Hepatocyte (in vitro differentiated cells): ENCODE measurements at regions not wholly inside any gene's neighbourhood (a gene's known extent, or its start where the extent isn't known, plus 50 kb on each side); places are given as distances from the start of the nearest gene placed in this dataset.

Source experiments
- DNase-seq: peaks from one replicate; pipeline ENCODE4 v3.0.0-alpha.2; 2016; ENCODE audit warnings: low spot score
- H2AFZ ChIP-seq: fragments of 200-600 bp; sonication (generic); 2 replicates; pipeline ENCODE4 v1.6.0; 2016; ENCODE audit warnings: antibody characterized with exemption, mild to moderate bottlenecking
- H3K27ac ChIP-seq: fragments of 200-600 bp; sonication (generic); 2 replicates; pipeline ENCODE4 v1.5.1; 2016; ENCODE audit warnings: mild to moderate bottlenecking
- H3K27me3 ChIP-seq: fragments of 200-600 bp; sonication (generic); 2 replicates; pipeline ENCODE4 v1.6.1; 2016
- H3K36me3 ChIP-seq: fragments of 200-600 bp; sonication (generic); replicated peaks from 2 replicates; pipeline ENCODE4 v1.5.1; 2016; ENCODE audit warnings: low read depth; ENCODE audit not compliant: insufficient read depth
- H3K4me1 ChIP-seq: fragments of 200-600 bp; sonication (generic); 2 replicates; pipeline ENCODE4 v1.5.1; 2016; ENCODE audit warnings: mild to moderate bottlenecking, moderate library complexity; ENCODE audit not compliant: insufficient read depth
- H3K4me2 ChIP-seq: fragments of 200-600 bp; sonication (generic); 2 replicates; pipeline ENCODE4 v1.6.0; 2016
- H3K4me3 ChIP-seq: fragments of 200-600 bp; sonication (generic); 2 replicates; pipeline ENCODE4 v1.5.1; 2016; ENCODE audit warnings: mild to moderate bottlenecking
- H3K79me2 ChIP-seq: fragments of 200-600 bp; sonication (generic); 2 replicates; pipeline ENCODE4 v1.6.0; 2017; ENCODE audit warnings: mild to moderate bottlenecking
- H3K9me2 ChIP-seq: fragments of 200-600 bp; sonication (generic); replicated peaks from 2 replicates; pipeline ENCODE4 v1.6.0; 2017; ENCODE audit warnings: mild to moderate bottlenecking; ENCODE audit not compliant: insufficient read depth
- H3K9me3 ChIP-seq: fragments of 200-600 bp; sonication (generic); 2 replicates; pipeline ENCODE4 v1.5.1; 2016; ENCODE audit warnings: low read depth, mild to moderate bottlenecking
- H4K20me1 ChIP-seq: fragments of 200-600 bp; sonication (generic); 2 replicates; pipeline ENCODE4 v1.6.0; 2016; ENCODE audit warnings: mild to moderate bottlenecking; ENCODE audit not compliant: insufficient read depth, poor library complexity, severe bottlenecking
- EZH2 ChIP-seq: fragments of 200-600 bp; sonication (generic); IDR thresholded peaks from 2 replicates; pipeline ENCODE4 v1.6.1; 2016; ENCODE audit warnings: antibody characterized with exemption, mild to moderate bottlenecking, borderline replicate concordance
- EZH2phosphoT487 ChIP-seq: fragments of 200-600 bp; sonication (generic); IDR thresholded peaks from one replicate; pipeline ENCODE4 v1.6.1; 2018; ENCODE audit warnings: antibody characterized with exemption, mild to moderate bottlenecking, low read depth, moderate library complexity; ENCODE audit not compliant: unreplicated experiment, severe bottlenecking
- WGBS: methylation state at CpG from one replicate; pipeline ENCODE4 v1.1.6; 2016; ENCODE audit warnings: low lambda C conversion rate; ENCODE audit errors: missing lambda C conversion rate; 5-methylcytosine and 5-hydroxymethylcytosine counted together
- TF ChIP-seq, protein P1 (sequence below): fragments of 200-600 bp; sonication (generic); IDR thresholded peaks from 2 replicates; pipeline ENCODE4 v1.5.1; 2016; ENCODE audit warnings: antibody characterized with exemption, mild to moderate bottlenecking; ENCODE audit not compliant: poor library complexity

DNA sequence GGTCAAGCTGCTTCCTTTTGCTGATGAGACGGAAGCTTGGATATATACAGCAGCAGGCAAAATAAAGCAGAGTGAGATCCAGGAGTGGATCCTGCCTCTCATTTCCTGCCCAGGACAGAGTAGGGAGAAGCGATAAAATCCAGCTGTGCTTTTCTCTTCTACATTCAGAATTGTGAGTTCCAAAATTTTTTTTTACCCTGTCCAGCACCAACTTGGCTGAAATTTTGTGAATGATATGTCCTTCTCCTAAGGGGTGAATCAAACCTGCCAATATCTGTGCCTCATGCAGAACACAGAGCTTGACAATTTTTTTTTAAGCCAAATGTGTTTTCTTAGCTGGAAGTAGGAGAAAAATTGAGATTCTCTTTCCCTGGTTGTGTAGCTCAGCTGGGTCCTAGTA is 235.6 kb upstream of the CHD6 start:
- Histone ChIP-seq H3K4me2 (no peak overlapping the region), H3K36me3 (no peaks in the 10 kb centered on the region), H3K4me1 (no peaks in the 10 kb centered on the region), H3K27ac (no peak overlapping the region), H4K20me1 (no peaks in the 10 kb centered on the region), H3K79me2 (no peaks in the 10 kb centered on the region), H3K9me3 (no peaks in the 10 kb centered on the region), H3K27me3 (no peaks in the 10 kb centered on the region), H3K9me2 (no peaks in the 10 kb centered on the region), H2AFZ (no peak overlapping the region), H3K4me3 (no peak overlapping the region)
- DNase-seq, result no peak
- TF ChIP-seq EZH2 (no peak), EZH2phosphoT487 (no peak)
- TF ChIP-seq, protein P1, sequence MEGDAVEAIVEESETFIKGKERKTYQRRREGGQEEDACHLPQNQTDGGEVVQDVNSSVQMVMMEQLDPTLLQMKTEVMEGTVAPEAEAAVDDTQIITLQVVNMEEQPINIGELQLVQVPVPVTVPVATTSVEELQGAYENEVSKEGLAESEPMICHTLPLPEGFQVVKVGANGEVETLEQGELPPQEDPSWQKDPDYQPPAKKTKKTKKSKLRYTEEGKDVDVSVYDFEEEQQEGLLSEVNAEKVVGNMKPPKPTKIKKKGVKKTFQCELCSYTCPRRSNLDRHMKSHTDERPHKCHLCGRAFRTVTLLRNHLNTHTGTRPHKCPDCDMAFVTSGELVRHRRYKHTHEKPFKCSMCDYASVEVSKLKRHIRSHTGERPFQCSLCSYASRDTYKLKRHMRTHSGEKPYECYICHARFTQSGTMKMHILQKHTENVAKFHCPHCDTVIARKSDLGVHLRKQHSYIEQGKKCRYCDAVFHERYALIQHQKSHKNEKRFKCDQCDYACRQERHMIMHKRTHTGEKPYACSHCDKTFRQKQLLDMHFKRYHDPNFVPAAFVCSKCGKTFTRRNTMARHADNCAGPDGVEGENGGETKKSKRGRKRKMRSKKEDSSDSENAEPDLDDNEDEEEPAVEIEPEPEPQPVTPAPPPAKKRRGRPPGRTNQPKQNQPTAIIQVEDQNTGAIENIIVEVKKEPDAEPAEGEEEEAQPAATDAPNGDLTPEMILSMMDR, result no peak
- WGBS, result 82% methylated on average over 2 of the region's 2 CpGs

DNA sequence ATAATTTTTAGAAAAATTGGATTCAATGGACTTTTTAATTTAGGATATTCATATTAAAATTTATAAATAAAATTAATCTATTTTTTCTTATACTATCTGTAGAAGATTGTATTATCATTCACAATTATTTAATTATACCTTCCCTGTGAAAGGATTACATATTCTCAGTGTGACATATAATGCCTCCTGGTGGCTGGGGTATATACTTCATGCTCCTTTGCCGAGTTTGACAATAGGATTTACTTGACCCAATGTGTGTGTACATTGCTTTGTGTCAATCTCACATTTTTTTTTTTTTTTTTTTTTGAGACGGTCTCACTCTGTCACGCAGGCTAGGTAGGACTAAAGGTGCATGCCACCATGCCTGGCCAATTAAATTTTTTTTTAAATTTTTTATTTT is 230.0 kb upstream of the CHD6 start:
- Histone ChIP-seq H3K27ac (no peak overlapping the region), H2AFZ (no peak overlapping the region), H3K4me3 (no peak overlapping the region), H3K9me2 (no peaks in the 10 kb centered on the region), H3K27me3 (no peaks in the 10 kb centered on the region), H3K36me3 (no peaks in the 10 kb centered on the region), H3K79me2 (no peaks in the 10 kb centered on the region), H3K9me3 (no peaks in the 10 kb centered on the region), H4K20me1 (no peaks in the 10 kb centered on the region), H3K4me1 (no peaks in the 10 kb centered on the region), H3K4me2 (no peak overlapping the region)
- no peak for DNase-seq
- WGBS, result 67% methylated on average over 3 of the region's 3 CpGs
- TF ChIP-seq EZH2, result no peak
- TF ChIP-seq, protein P1, result peak; percentile 20

DNA sequence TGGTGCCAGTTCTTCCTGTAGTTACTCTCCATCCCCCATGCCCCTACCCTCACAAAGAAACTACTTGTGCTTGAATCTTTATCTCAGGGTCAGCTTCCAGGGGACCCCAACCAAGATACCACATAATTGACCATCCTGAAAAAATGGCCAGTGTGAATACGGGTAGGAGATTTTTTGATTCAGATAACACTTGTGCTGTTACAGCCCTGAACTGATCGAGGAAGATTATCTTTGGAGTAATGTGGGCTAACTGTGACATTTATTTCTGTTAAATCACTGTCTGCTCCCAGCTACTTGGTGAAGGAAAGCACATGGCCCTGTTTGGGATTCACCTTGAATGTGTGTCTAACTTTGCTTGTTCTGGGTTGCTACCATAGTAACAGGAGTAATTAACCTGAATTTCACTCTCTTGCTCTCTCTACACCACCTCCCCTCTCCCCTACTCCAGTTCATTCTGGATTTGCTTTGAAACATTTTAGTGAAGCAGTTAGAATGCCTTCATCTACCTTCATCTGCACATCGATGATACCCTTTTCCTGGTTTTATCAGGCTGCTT is 219.6 kb upstream of the CHD6 start:
- H3K9me3 ChIP-seq, result no peaks in the 10 kb centered on the region
- H3K27me3 ChIP-seq, result peaks cover 5% of the 10 kb centered on the region
- no peaks in the 10 kb centered on the region for H3K9me2 ChIP-seq
- no peak overlapping the region for H3K27ac ChIP-seq
- H3K79me2 ChIP-seq, result no peaks in the 10 kb centered on the region
- TF ChIP-seq EZH2phosphoT487, result no peak
- TF ChIP-seq EZH2, result no peak
- TF ChIP-seq, protein P1, result no peak
- H4K20me1 ChIP-seq, result no peaks in the 10 kb centered on the region
- WGBS, result 69% methylated on average over 3 of the region's 3 CpGs
- H2AFZ ChIP-seq, result no peak overlapping the region
- DNase-seq, result no peak
- no peak overlapping the region for H3K4me2 ChIP-seq
- H3K36me3 ChIP-seq, result no peaks in the 10 kb centered on the region
- H3K4me1 ChIP-seq, result no peaks in the 10 kb centered on the region
- no peak overlapping the region for H3K4me3 ChIP-seq

DNA sequence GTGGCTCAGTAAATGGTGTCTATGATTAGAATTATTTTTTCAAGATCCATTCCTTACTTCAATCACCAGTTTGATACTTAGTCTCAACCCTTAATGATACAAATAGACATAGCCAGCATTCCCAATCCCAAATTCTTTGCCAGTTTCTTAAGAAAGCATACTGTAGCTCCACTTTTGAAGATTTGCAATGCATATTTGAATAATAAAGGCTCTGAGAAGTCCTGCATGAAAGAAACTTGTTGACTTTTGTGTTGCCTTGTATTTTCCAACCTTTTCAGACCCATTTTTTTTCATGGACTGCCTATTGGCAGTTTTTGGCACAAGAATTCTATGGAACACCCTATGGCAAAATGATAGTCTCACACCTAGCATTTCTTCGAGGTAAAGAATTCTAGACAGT is 215.6 kb upstream of the CHD6 start:
- Histone ChIP-seq H3K36me3 (no peaks in the 10 kb centered on the region), H3K27ac (no peak overlapping the region), H3K4me1 (no peaks in the 10 kb centered on the region), H2AFZ (no peak overlapping the region), H4K20me1 (no peaks in the 10 kb centered on the region), H3K79me2 (no peaks in the 10 kb centered on the region), H3K9me3 (no peaks in the 10 kb centered on the region), H3K4me2 (no peak overlapping the region), H3K4me3 (no peak overlapping the region), H3K9me2 (no peaks in the 10 kb centered on the region), H3K27me3 (peaks cover 3% of the 10 kb centered on the region)
- 92% methylated on average over 1 of the region's 1 CpG for WGBS
- TF ChIP-seq, protein P1, result no peak
- TF ChIP-seq EZH2phosphoT487, result no peak
- no peak for TF ChIP-seq EZH2
- no peak for DNase-seq
